ENCODE measurements at regions not wholly inside any gene's neighbourhood (a gene's known extent, or its start where the extent isn't known, plus 50 kb on each side); places are given as distances from the start of the nearest gene placed in this dataset.

- Histone ChIP-seq H3K36me3 (ENCODE audit: control insufficient read depth in 1 of 2, insufficient read depth in 2 of 2, low read length in 2 of 2) (no peaks in the 10 kb centered on the region), H2AFZ (ENCODE audit: low read depth, low read length, poor library complexity, severe bottlenecking) (no peak overlapping the region), H4K20me1 (ENCODE audit: insufficient read depth) (no peaks in the 10 kb centered on the region), H3K4me1 (ENCODE audit: control insufficient read depth in 1 of 2, insufficient read depth in 2 of 2, low read length in 2 of 2) (no peaks in the 10 kb centered on the region; a peak in 1 of 4 replicates), H3K9me2 (ENCODE audit: insufficient read depth) (no peaks in the 10 kb centered on the region), H3K4me3 (replicated peaks in 1 of 2; ENCODE audit: low read depth in 1 of 2, low read length in 2 of 2) (no peak overlapping the region), H3K27ac (ENCODE audit: low read depth, low read length) (no peak overlapping the region), H3K27me3 (ENCODE audit: insufficient read depth, low read length) (no peaks in the 10 kb centered on the region), H3K9ac (ENCODE audit: low read length) (no peak overlapping the region), H3K4me2 (ENCODE audit: low read length) (no peak overlapping the region), H3K9me3 (ENCODE audit: control insufficient read depth in 1 of 2, insufficient read depth in 1 of 2, low read depth in 1 of 2, low read length in 2 of 2) (no peaks in the 10 kb centered on the region), H3K79me2 (ENCODE audit: insufficient read depth, low read length) (no peaks in the 10 kb centered on the region)
- intact Hi-C loops (cut with micrococcal nuclease) = no loop called here
- RAD21 ChIA-PET (ENCODE audit: low non-redundant PET in 1 of 2, low total read pairs in 2 of 2, uncharacterized antibody in 2 of 2, unreplicated experiment in 2 of 2) = no interaction called here
- TF ChIP-seq CBX3 (IDR thresholded peaks at IDR 0.05; ENCODE audit: low read depth) (no peak), CTCF (IDR thresholded peaks at IDR 0.05 in 2 of 3, conservative IDR thresholded peaks at IDR 0.05 in 1 of 3; ENCODE audit: borderline replicate concordance in 1 of 3, insufficient read depth in 1 of 3, low read depth in 2 of 3, low read length in 2 of 3) (no peak), FOSL1 (IDR thresholded peaks at IDR 0.05; ENCODE audit: low read depth) (no peak)
- CTCF ChIA-PET = no interaction called here
- DNase-seq (ENCODE audit: low read depth, low spot score) = no peak
- BruUV-seq (replicated peaks) = no TSS peak
- POLR2A ChIA-PET = no interaction called here
- no peak for ATAC-seq
Observed at GRCh38 chr6:138607478-138608433, 108.5 kb upstream of the NHSL1 start.

- Histone ChIP-seq H2AFZ (ENCODE audit: low read depth, low read length, poor library complexity, severe bottlenecking) (no peak overlapping the region), H3K4me2 (ENCODE audit: low read length) (no peak overlapping the region), H3K4me1 (ENCODE audit: control insufficient read depth in 1 of 2, insufficient read depth in 2 of 2, low read length in 2 of 2) (no peaks in the 10 kb centered on the region; a peak in 1 of 4 replicates), H3K27me3 (ENCODE audit: insufficient read depth, low read length) (no peaks in the 10 kb centered on the region), H4K20me1 (ENCODE audit: insufficient read depth) (no peaks in the 10 kb centered on the region), H3K9ac (ENCODE audit: low read length) (no peak overlapping the region), H3K79me2 (ENCODE audit: insufficient read depth, low read length) (no peaks in the 10 kb centered on the region), H3K9me2 (ENCODE audit: insufficient read depth) (no peaks in the 10 kb centered on the region), H3K27ac (ENCODE audit: low read depth, low read length) (no peak overlapping the region), H3K4me3 (replicated peaks in 1 of 2; ENCODE audit: low read depth in 1 of 2, low read length in 2 of 2) (no peak overlapping the region), H3K9me3 (ENCODE audit: control insufficient read depth in 1 of 2, insufficient read depth in 1 of 2, low read depth in 1 of 2, low read length in 2 of 2) (no peaks in the 10 kb centered on the region), H3K36me3 (ENCODE audit: control insufficient read depth in 1 of 2, insufficient read depth in 2 of 2, low read length in 2 of 2) (no peaks in the 10 kb centered on the region)
- RAD21 ChIA-PET (ENCODE audit: low non-redundant PET in 1 of 2, low total read pairs in 2 of 2, uncharacterized antibody in 2 of 2, unreplicated experiment in 2 of 2) = no interaction called here
- DNase-seq (ENCODE audit: low read depth, low spot score) = no peak
- BruUV-seq (replicated peaks) = no TSS peak
- no peak for ATAC-seq
- CTCF ChIA-PET = no interaction called here
- POLR2A ChIA-PET = no interaction called here
- intact Hi-C loops (cut with micrococcal nuclease) = no loop called here
- TF ChIP-seq ZBTB33 (IDR thresholded peaks at IDR 0.05; ENCODE audit: extremely low read depth, insufficient replicate concordance, low read length) (no peak), POLR2A (IDR thresholded peaks at IDR 0.05; ENCODE audit: borderline replicate concordance, extremely low read depth, insufficient read depth, insufficient read length) (no peak), ZFX (IDR thresholded peaks at IDR 0.05) (no peak), CEBPB (IDR thresholded peaks at IDR 0.05; ENCODE audit: low read depth) (no peak), ZNF274 (IDR thresholded peaks at IDR 0.05; ENCODE audit: low read depth, low read length) (no peak), ELF1 (IDR thresholded peaks at IDR 0.05; ENCODE audit: borderline replicate concordance, low read depth) (no peak), SRF (IDR thresholded peaks at IDR 0.05; ENCODE audit: low read depth) (no peak), POLR2AphosphoS5 (IDR thresholded peaks at IDR 0.05; ENCODE audit: low read depth, low read length) (no peak), CTCF (IDR thresholded peaks at IDR 0.05 in 2 of 3, conservative IDR thresholded peaks at IDR 0.05 in 1 of 3; ENCODE audit: borderline replicate concordance in 1 of 3, insufficient read depth in 1 of 3, low read depth in 2 of 3, low read length in 2 of 3) (no peak), EZH2 (IDR thresholded peaks at IDR 0.05) (no peak), RAD21 (IDR thresholded peaks at IDR 0.05; ENCODE audit: low read depth) (no peak), SIN3A (IDR thresholded peaks at IDR 0.05; ENCODE audit: low read depth) (no peak)
Observed at GRCh38 chr6:138608896-138609295, 109.6 kb upstream of the NHSL1 start.
